GM18505 (cell line): ENCODE measurements at regions not wholly inside any gene's neighbourhood (a gene's known extent, or its start where the extent isn't known, plus 50 kb on each side); places are given as distances from the start of the nearest gene placed in this dataset.

Experiments
- ATAC-seq: cut with Tn5 transposase; IDR thresholded peaks from one replicate; pipeline ENCODE4 v1.9.1; 2021; ENCODE audit not compliant: unreplicated experiment
- POLR2A ChIP-seq: IDR thresholded peaks from 4 replicates; pipeline ENCODE4 v1.6.1; 2011; ENCODE audit warnings: borderline replicate concordance; ENCODE audit not compliant: insufficient read depth, insufficient read length; ENCODE audit errors: extremely low read depth

DNA sequence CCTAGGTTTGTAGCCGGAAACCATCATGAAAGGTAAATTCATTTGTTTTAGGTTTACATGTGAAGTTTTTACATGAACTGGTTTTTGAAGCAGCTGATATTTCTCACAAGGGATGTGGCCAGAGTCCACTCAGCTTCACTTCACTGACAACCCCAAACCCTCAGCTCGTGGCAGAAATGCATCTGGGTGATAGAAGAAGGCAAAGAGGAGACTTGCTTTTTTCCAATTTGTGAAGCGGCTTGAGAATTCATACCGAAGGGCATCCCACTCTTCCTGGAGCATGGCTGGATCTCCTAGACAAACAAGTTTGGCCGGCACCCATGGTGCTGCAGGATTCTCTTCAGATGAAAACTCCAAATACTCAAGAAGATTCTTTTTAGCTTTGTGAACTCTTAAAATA, 392.8 kb upstream of the CNR1 start:
- no peak for TF ChIP-seq POLR2A
- no peak for ATAC-seq

GRCh38 chr6:88556663-88557062, 390.5 kb upstream of the CNR1 start:
- TF ChIP-seq POLR2A: no peak
- ATAC-seq: no peak

DNA sequence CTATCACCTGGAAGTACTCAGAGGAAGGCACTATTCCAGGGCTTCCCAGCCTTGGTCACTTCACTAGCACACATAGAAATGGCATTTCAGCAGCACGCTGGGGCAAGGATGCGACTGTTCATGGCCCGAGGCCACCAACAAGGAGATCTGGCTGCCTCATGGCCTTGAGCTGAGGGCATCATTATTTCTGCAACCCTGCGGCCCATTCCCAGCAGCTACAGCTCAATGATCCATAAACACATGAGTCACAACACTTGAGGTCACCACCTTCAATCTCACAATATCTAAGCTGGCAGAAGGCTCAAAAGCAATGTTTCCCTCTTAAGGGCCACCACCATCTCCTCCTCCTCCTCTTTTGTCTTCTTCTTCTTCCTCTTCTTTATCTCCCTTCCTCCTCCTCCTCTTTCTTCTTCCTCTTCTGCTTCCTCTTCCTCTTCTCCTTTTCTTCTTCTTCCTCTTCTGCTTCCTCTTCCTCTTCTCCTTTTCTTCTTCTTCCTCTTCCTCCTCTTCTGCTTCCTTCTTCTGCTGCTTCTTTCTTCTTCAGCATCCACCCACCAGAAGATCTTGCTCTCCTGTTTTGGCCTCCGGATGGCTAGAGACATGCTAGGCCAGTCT, 382.9 kb upstream of the CNR1 start:
- no peak for ATAC-seq
- no peak for TF ChIP-seq POLR2A

DNA sequence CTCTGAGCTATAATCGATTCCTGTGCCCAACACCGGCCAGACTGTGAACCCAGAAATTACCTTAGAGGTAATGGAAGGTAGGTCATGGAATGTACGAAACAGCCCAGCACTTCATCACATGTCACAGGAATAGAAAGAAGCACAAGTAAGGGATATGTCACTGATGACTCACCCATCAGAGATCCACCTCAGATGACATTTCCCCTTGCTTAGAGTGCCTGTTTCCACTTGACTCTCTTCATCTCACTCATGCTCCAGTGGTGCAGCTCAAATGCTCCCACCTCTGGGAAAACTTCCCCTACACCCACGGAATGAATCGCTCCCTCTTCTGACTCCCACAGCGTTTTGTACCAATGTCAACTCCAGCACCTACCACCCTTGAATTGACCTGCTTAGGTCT, 381.6 kb upstream of the CNR1 start:
- ATAC-seq: no peak
- no peak for TF ChIP-seq POLR2A

DNA sequence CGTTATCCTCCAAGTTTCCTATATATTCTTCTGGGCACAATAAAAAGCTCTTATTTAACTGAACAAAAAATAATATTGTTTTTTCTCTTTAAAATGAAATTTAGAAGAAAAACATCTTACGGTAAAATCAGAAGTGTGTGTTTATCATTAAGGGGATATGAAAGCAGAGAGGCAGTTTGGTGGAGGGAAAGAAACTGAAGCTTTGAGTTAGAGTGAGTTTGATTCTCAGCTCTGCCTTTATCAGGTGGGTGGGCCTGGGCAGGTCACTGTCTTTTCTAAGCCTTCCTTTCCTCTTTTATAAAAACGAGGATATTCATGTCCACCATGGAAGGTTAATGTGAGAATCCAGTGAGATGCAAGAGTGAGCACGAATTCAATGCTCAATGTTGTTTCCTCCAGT, 379.8 kb upstream of the CNR1 start:
- no peak for ATAC-seq
- TF ChIP-seq POLR2A: no peak

DNA sequence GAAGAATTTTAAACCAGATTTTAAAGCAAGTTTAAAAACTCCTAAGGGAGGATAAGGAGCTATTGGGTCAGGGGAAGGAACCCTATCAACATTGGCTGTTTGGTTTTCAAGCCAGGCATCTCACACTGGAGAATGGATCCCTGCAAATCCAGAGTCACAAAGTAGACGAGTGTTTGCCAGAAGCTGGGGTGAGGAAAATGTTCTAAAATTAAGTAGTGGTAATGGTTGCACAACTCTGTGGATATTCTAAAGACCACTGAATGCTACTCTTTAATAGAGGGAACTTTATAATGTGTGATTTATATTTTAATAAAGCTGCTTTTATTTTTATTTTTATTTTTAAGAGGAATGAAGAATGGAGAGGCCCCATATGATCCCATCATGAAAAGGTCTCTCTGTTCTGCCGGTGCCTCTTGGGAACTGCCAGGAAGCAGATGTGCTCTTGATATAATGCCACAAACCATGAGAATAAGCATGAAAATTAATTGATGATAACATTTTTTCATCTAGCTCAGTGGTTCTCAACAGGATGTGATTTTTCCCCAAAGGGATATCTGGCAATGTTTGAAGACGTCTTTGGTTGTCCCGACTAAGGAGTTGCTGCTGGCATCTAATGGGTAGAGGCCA, 379.0 kb upstream of the CNR1 start:
- ATAC-seq: no peak

DNA sequence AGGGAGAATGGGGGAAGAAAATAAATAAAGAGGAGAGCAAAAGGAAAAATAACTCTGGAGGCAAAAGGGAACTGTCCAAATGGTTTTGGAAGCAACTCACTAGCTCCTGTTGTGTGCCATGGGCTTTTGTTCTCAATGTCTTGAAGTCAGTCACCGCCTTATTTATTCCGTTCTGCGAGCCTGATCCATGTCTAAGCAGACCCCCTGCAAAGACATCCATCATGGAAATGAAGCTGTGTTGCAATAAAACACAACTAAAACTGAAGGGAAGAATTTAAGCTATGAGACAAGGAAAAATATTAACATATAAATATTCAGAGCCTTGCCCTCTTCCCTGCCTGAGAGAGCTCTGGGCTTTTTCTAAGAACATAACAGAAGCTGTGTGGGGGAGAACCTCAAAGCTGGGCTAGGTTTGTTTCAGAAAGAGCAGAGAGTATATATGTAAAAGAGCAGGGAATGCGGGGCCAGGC, 373.2 kb upstream of the CNR1 start:
- TF ChIP-seq POLR2A: no peak
- no peak for ATAC-seq

More for the DNA sequence above, 379.0 kb upstream of the CNR1 start:
- TF ChIP-seq POLR2A: no peak

- no peak for ATAC-seq
- no peak for TF ChIP-seq POLR2A
Observed at GRCh38 chr6:88538840-88539239, 372.7 kb upstream of the CNR1 start.

DNA sequence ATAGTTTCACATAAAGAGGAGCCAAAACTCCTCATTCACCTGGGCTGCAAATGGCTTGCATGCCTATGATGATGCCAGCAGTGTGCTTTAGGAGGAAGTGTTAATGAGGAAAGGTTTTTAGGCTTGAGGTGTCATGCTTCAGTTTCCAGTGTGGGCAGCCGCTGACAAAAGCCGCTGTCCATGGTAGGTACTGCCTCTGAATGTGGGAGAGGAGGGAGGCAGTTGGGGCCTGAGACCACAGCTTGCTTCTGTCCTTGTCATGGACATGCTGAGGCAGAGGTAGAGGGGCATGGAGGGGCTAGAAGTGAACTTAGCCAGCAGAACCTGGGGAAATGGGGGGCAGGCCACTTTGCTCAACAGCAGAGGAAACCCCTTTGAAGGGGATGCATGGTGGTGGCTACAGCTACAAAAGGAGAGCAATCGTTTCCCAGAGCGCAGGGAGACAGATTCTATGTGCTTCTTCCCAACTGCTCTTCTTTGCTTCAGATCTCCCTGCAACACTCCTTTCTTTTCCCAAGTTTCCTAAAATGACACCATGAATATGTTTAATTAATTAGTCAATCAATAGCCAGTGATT, 372.1 kb upstream of the CNR1 start:
- TF ChIP-seq POLR2A: no peak
- ATAC-seq: no peak

DNA sequence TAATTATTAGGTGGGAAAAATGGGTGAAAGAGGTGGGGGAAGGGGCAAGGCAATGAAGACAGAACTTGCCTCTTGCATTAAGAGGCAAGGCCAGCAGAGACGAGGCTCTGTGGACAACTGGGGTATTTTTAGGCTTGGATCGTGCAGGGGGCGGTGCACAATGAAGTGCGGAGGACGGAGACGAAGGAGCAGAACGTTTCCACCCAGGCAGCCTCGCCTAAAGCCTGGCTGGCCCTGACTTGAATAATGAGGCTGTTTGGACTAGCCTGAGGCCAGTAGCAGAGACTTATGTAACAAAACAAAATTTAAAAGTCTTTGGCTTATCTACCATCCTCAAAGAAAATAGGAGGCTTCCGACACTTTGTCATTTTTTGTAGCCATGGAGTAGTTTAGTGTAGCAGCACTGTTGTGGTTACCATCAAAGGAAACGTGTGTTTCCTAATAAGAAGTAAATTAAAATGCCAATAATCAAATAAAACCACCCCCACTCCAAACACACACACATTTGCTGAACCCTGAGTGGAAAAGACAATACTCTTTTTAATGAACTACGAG, 370.0 kb upstream of the CNR1 start:
- TF ChIP-seq POLR2A: no peak
- ATAC-seq: no peak

GRCh38 chr6:88535306-88535705, 369.2 kb upstream of the CNR1 start:
- TF ChIP-seq POLR2A: no peak

DNA sequence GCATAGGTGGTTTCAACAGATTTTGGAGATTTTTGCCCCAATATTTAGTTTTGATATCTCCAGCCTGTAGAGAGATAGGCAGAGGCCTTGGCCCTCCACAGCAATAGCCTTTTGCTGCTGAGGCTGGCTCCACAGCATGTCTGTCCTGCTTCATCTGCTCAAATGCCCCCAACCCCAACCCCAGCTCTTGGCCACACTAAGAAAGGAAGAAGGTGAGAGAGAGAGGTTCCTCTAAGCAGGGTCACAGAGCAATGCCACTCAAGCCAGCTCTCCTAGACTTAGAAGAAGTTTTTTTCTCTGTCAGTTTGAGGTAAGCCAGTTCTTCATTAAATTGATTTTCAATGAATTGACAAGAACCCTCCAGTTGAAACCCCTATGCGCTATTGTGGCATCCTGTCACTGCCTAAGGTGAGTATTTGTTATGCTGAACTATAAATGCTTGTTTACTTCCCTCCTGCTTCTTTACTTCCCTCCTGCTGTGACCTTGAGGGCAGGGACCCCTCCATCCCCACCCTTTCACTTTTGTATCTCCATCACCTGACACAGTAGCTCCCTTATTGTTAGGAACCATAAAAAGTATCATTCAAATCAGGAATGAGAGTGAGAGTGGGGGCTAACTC, 366.2 kb upstream of the CNR1 start:
- TF ChIP-seq POLR2A: no peak
- no peak for ATAC-seq

More at GRCh38 chr6:88535306-88535705, 369.2 kb upstream of the CNR1 start:
- ATAC-seq: no peak

DNA sequence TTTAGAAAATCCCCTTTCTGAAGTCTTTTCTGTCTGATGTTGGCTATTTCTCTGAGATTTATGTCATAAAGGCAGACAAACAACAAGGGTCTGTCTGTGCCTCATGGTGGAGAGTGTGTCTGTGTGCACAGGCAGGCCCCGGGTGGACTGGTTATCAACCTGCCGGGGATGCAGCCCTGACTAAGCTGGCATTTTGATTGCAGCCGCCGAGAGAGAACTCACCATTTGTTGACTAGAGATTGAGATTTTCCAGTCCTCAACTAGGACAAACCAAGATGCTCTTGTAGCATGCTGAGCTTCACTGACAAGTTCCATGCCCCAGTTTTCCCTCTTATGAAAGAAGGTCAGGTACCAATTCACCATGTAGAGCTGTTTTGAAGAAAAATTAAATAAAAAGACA, 363.6 kb upstream of the CNR1 start:
- no peak for TF ChIP-seq POLR2A
- ATAC-seq: no peak
